HEK293T (cell line): ENCODE measurements at regions not wholly inside any gene's neighbourhood (a gene's known extent, or its start where the extent isn't known, plus 50 kb on each side); places are given as distances from the start of the nearest gene placed in this dataset.

ENCODE experiments used
- BHLHE40 ChIP-seq: fragments of 450-650 bp; IDR thresholded peaks from 2 replicates; pipeline ENCODE4 v1.6.1; 2016; ENCODE audit warnings: mild to moderate bottlenecking, moderate library complexity, borderline replicate concordance
- CTBP1 ChIP-seq: fragments of 450-650 bp; IDR thresholded peaks from 2 replicates; pipeline ENCODE4 v1.6.1; 2016; ENCODE audit warnings: borderline replicate concordance
- FOXA1 ChIP-seq: fragments of 450-650 bp; IDR thresholded peaks from 2 replicates; pipeline ENCODE4 v1.6.1; 2016; ENCODE audit warnings: mild to moderate bottlenecking
- FOXK2 ChIP-seq: fragments of 450-650 bp; IDR thresholded peaks from 2 replicates; pipeline ENCODE4 v1.6.1; 2016; ENCODE audit warnings: mild to moderate bottlenecking
- FOXM1 ChIP-seq: fragments of 450-650 bp; IDR thresholded peaks from 2 replicates; pipeline ENCODE4 v1.6.1; 2017; ENCODE audit warnings: mild to moderate bottlenecking, borderline replicate concordance
- HDGF ChIP-seq: fragments of 450-650 bp; IDR thresholded peaks from 2 replicates; pipeline ENCODE4 v1.6.1; 2017; ENCODE audit warnings: antibody characterized with exemption, borderline replicate concordance
- LEF1 ChIP-seq: fragments of 450-650 bp; IDR thresholded peaks from 2 replicates; pipeline ENCODE4 v1.6.1; 2017; ENCODE audit warnings: mild to moderate bottlenecking, borderline replicate concordance
- NFRKB ChIP-seq: fragments of 450-650 bp; IDR thresholded peaks from 2 replicates; pipeline ENCODE4 v1.6.1; 2016; ENCODE audit warnings: mild to moderate bottlenecking, moderate library complexity
- SP1 ChIP-seq: fragments of 450-650 bp; IDR thresholded peaks from 2 replicates; pipeline ENCODE4 v1.6.1; 2017
- SUZ12 ChIP-seq: fragments of 450-650 bp; IDR thresholded peaks from 2 replicates; pipeline ENCODE4 v1.6.1; 2016; ENCODE audit warnings: mild to moderate bottlenecking
- TARDBP ChIP-seq: fragments of 450-650 bp; IDR thresholded peaks from 2 replicates; pipeline ENCODE4 v1.6.1; 2016
- ZNF384 ChIP-seq: fragments of 450-650 bp; IDR thresholded peaks from 2 replicates; pipeline ENCODE4 v1.6.1; 2016

DNA sequence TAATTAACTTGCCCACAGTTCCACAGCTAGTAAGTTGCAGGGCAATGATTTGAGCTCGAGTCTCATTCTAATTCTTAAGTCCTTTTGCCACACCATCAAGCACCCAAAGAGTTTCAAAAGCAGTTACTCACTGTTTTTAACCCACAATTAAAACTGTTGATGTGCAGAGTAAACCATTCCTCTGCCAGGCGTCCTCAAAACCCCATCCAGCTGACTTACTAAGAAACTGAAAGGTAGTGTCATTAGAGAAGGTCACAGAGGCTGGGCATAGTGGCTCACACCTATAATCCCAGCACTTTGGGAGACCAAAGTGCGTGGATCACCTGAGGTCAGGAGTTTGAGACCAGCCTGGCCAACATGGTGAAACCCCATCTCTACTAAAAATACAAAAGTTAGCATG is 121.7 kb downstream of the CHIC2 start:
- TF ChIP-seq SUZ12 (no peak), FOXK2 (no peak), HDGF (no peak), CTBP1 (no peak), FOXA1 (no peak), FOXM1 (no peak), NFRKB (no peak), BHLHE40 (no peak), SP1 (no peak), TARDBP (no peak), ZNF384 (no peak), LEF1 (no peak)
